ENCODE measurements at regions not wholly inside any gene's neighbourhood (a gene's known extent, or its start where the extent isn't known, plus 50 kb on each side); places are given as distances from the start of the nearest gene placed in this dataset.
A peak's percentile ranks its signal among the peaks of the same experiment; 100 is the strongest.

- DNase-seq (ENCODE audit: low read depth): no peak
- no peak for TF ChIP-seq CTCF (IDR thresholded peaks at IDR 0.05; ENCODE audit: insufficient read depth, low read length)
- no peak overlapping the region for H3K4me3 ChIP-seq (ENCODE audit: low read depth, low read length)
Observed at GRCh38 chr4:124904723-124905388, 192.3 kb upstream of the ANKRD50 start.

GRCh38 chr4:124903995-124904722 is 191.6 kb upstream of the ANKRD50 start:
- TF ChIP-seq CTCF (IDR thresholded peaks at IDR 0.05; ENCODE audit: insufficient read depth, low read length): no peak
- no peak overlapping the region for H3K4me3 ChIP-seq (ENCODE audit: low read depth, low read length)
- peak; percentile 69 for DNase-seq (ENCODE audit: low read depth)

- TF ChIP-seq CTCF (IDR thresholded peaks at IDR 0.05; ENCODE audit: insufficient read depth, low read length): no peak
- no peak for DNase-seq (ENCODE audit: low read depth)
- no peak overlapping the region for H3K4me3 ChIP-seq (ENCODE audit: low read depth, low read length)
Observed at GRCh38 chr4:124902001-124902515, 189.5 kb upstream of the ANKRD50 start.

GRCh38 chr4:124899997-124900396 is 187.5 kb upstream of the ANKRD50 start:
- no peak for TF ChIP-seq CTCF (IDR thresholded peaks at IDR 0.05; ENCODE audit: insufficient read depth, low read length)
- DNase-seq (ENCODE audit: low read depth): no peak
- H3K4me3 ChIP-seq (ENCODE audit: low read depth, low read length): no peak overlapping the region

GRCh38 chr4:124890522-124890921 is 178.0 kb upstream of the ANKRD50 start:
- DNase-seq (ENCODE audit: low read depth): peak; percentile 39
- TF ChIP-seq CTCF (IDR thresholded peaks at IDR 0.05; ENCODE audit: insufficient read depth, low read length): no peak
- H3K4me3 ChIP-seq (ENCODE audit: low read depth, low read length): no peak overlapping the region

GRCh38 chr4:124887739-124888138 is 175.2 kb upstream of the ANKRD50 start:
- no peak for DNase-seq (ENCODE audit: low read depth)
- H3K4me3 ChIP-seq (ENCODE audit: low read depth, low read length): no peak overlapping the region
- no peak for TF ChIP-seq CTCF (IDR thresholded peaks at IDR 0.05; ENCODE audit: insufficient read depth, low read length)
